MCF 10A (cell line): ENCODE measurements at regions not wholly inside any gene's neighbourhood (a gene's known extent, or its start where the extent isn't known, plus 50 kb on each side); places are given as distances from the start of the nearest gene placed in this dataset.

ENCODE experiments used
- BruUV-seq: library from RNA; stranded (reverse); fragments of 400-500 nt; replicated peaks from 2 replicates; lab custom pipeline; 2021; lab: Mats Ljungman, UMichigan
- CTCF ChIA-PET: fragments of 300-600 bp; sonication (Branson Sonifier 250); formaldehyde crosslinking; extraction: SDS; loops from one replicate; lab custom pipeline; 2021; ENCODE audit warnings: antibody characterized with exemption, inconsistent platforms; lab: Yijun Ruan, JAX
- POLR2A ChIA-PET: fragments of 300-600, 350-650 bp; sonication (Branson Sonifier 250); formaldehyde crosslinking; extraction: SDS; loops from one replicate; lab custom pipeline; 2020; ENCODE audit warnings: antibody characterized with exemption, inconsistent platforms; lab: Yijun Ruan, JAX
- DNase-seq: peaks from one replicate; pipeline ENCODE4 v3.0.0-alpha.2; 2018; ENCODE audit not compliant: unreplicated experiment
- H3K27ac Mint-ChIP-seq: one replicate; pipeline ENCODE4 v1.8.0; 2022; ENCODE audit warnings: mild to moderate bottlenecking, low read depth, mixed read lengths; ENCODE audit not compliant: unreplicated experiment
- H3K27me3 Mint-ChIP-seq: one replicate; pipeline ENCODE4 v1.8.0; 2022; ENCODE audit warnings: mixed read lengths; ENCODE audit not compliant: insufficient read depth, unreplicated experiment
- H3K36me3 Mint-ChIP-seq: one replicate; pipeline ENCODE4 v1.8.0; 2022; ENCODE audit warnings: mild to moderate bottlenecking, moderate library complexity, mixed read lengths; ENCODE audit not compliant: insufficient read depth, unreplicated experiment
- H3K4me1 Mint-ChIP-seq: one replicate; pipeline ENCODE4 v1.8.0; 2022; ENCODE audit warnings: mixed read lengths; ENCODE audit not compliant: insufficient read depth, unreplicated experiment
- H3K4me3 Mint-ChIP-seq: one replicate; pipeline ENCODE4 v1.8.0; 2022; ENCODE audit warnings: mild to moderate bottlenecking, moderate library complexity, mixed read lengths; ENCODE audit not compliant: unreplicated experiment
- H3K9me3 Mint-ChIP-seq: one replicate; pipeline ENCODE4 v1.8.0; 2022; ENCODE audit warnings: mixed read lengths; ENCODE audit not compliant: unreplicated experiment
- intact Hi-C: fragments of 100-400 bp; cut with micrococcal nuclease; formaldehyde crosslinking; loops from 2 replicates; pipeline ENCODE4 v1.14.1; 2022
- TF ChIP-seq, protein P1 (sequence below): fragments of 200-600 bp; IDR thresholded peaks from one replicate; pipeline ENCODE4 v1.8.0; 2022; ENCODE audit warnings: antibody characterized with exemption, mild to moderate bottlenecking; ENCODE audit not compliant: unreplicated experiment

DNA sequence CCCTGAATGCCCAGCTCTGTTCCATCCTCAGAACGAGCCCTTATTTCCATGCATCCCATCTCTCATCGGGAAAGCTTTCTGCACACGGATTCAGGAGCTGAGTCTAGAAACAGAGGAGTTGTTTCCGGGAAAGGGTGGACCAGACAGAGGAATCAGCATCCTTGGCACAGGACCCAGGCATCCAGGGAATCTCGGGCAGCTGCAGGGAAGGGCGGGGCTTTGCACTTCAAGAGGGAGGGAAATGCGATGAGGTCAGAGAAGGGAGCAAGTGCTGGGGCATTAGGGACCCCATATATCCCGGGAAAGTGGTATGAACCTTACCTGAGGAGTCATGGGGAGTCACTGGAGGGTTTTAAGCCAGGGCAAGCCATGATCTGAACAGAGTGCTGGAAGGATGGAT is 68.5 kb downstream of the NPTX2 start:
- no peak for DNase-seq
- TF ChIP-seq, protein P1, sequence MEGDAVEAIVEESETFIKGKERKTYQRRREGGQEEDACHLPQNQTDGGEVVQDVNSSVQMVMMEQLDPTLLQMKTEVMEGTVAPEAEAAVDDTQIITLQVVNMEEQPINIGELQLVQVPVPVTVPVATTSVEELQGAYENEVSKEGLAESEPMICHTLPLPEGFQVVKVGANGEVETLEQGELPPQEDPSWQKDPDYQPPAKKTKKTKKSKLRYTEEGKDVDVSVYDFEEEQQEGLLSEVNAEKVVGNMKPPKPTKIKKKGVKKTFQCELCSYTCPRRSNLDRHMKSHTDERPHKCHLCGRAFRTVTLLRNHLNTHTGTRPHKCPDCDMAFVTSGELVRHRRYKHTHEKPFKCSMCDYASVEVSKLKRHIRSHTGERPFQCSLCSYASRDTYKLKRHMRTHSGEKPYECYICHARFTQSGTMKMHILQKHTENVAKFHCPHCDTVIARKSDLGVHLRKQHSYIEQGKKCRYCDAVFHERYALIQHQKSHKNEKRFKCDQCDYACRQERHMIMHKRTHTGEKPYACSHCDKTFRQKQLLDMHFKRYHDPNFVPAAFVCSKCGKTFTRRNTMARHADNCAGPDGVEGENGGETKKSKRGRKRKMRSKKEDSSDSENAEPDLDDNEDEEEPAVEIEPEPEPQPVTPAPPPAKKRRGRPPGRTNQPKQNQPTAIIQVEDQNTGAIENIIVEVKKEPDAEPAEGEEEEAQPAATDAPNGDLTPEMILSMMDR = no peak
- Mint-ChIP-seq H3K4me3 (no peak overlapping the region), H3K36me3 (no peaks in the 10 kb centered on the region), H3K4me1 (no peaks in the 10 kb centered on the region), H3K9me3 (peaks cover 31% of the 10 kb centered on the region), H3K27ac (no peak overlapping the region), H3K27me3 (no peaks in the 10 kb centered on the region)
- intact Hi-C loops = no loop called here
- ChIA-PET CTCF (interaction anchor here (0.8 kb wide), 1 partner anchor 46 kb away, joined by 3 read pairs; no protein-coding TSS in a partner anchor), POLR2A (no interaction called here)
- no TSS peak for BruUV-seq

DNA sequence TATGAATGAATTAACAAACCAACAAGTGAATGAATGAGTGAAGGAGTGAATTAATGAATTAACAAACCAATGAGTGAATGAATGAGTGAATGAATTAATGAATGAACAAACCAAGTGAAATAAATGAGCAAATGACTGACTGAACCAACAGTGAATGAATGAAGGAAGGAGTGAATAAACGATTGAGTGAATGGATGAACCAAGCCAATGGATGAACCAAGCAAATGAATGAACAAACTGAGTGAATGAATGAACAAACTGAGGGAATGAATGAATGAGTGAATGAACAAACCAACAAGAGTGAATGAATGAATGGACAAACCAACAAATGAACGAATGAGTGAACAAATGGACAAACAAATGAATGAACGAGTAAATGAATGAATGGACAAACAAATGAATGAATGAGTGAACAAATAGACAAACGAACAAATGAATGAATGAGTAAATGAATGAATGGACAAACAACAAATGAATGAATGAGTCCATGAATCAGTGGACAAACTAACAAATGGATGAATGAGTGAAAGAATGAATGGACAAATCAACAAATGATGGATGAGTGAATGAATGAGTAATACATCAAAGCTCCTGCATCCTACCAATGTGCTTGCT is 69.5 kb downstream of the NPTX2 start:
- Mint-ChIP-seq H3K27ac (no peak overlapping the region), H3K4me3 (no peak overlapping the region), H3K36me3 (no peaks in the 10 kb centered on the region), H3K27me3 (no peaks in the 10 kb centered on the region), H3K4me1 (no peaks in the 10 kb centered on the region), H3K9me3 (peaks cover 41% of the 10 kb centered on the region)
- no TSS peak for BruUV-seq
- intact Hi-C loops = no loop called here
- DNase-seq = no peak
- ChIA-PET POLR2A (no interaction called here), CTCF (interaction anchor here (0.6 kb wide), 1 partner anchor 121 kb away, joined by 3 read pairs; no protein-coding TSS in a partner anchor)
- TF ChIP-seq, protein P1 = no peak

DNA sequence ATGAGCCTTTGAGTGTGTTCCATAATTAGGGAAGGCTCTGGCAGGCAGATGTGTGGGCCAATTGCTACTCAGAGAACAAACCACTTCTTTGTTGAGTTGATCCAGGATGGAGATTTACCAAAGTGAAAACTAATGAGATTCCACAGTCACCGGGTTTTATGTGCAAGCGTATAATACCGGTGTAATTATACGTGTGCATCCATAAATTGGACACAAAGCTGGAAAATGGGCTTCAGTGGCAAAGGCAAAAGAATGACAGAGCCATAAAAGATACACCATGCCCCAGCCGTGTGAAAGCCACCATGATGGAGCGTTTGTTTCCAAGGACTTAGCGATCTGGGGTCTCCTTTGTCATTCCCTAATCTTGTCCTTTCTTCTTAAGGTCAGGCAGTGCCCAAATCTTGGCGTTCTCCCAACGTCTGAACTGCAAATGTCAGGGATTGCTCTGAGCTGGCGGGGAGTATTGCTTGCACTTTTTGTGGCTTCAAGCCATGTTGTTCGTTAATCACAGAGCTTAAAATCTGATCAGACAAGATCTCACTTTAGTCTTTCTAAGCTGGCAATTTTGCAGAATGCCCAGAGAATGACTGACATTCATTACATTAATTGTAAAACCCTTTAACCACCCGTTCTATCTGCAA is 70.1 kb downstream of the NPTX2 start:
- intact Hi-C loops = no loop called here
- ChIA-PET POLR2A (no interaction called here), CTCF (interaction anchor here (0.6 kb wide), 1 partner anchor 121 kb away, joined by 3 read pairs; no protein-coding TSS in a partner anchor)
- H3K27ac Mint-ChIP-seq = no peak overlapping the region
- H3K4me3 Mint-ChIP-seq = no peak overlapping the region
- no peaks in the 10 kb centered on the region for H3K27me3 Mint-ChIP-seq
- no TSS peak for BruUV-seq
- DNase-seq = no peak
- TF ChIP-seq, protein P1 = no peak
- H3K9me3 Mint-ChIP-seq = peaks cover 47% of the 10 kb centered on the region
- H3K36me3 Mint-ChIP-seq = no peaks in the 10 kb centered on the region
- no peaks in the 10 kb centered on the region for H3K4me1 Mint-ChIP-seq

DNA sequence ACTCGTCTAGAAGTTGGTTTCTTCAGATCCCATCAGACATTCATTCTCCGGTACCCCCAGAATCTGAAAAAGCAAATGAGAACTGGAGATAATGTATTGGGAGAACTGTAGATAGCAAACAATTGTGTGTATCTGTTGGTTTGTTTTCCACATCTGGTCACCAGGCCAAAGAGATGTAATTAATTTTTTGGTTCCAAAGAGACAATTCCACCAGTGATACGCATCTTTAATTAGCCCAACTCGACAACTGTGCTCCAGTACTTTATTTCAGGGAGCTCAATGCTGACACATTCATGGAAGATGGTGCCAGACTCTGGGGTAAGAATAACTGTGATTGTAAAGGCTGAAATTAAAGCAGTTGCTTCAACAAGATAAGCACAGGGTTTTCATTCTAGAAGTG is 74.5 kb downstream of the NPTX2 start:
- TF ChIP-seq, protein P1 = no peak
- BruUV-seq = no TSS peak
- ChIA-PET CTCF (no interaction called here), POLR2A (no interaction called here)
- Mint-ChIP-seq H3K27ac (no peak overlapping the region), H3K4me3 (no peak overlapping the region), H3K9me3 (peaks cover 41% of the 10 kb centered on the region), H3K36me3 (no peaks in the 10 kb centered on the region), H3K4me1 (no peaks in the 10 kb centered on the region), H3K27me3 (peaks cover 10% of the 10 kb centered on the region)
- intact Hi-C loops = no loop called here
- DNase-seq = no peak
